Smooth muscle cell (in vitro differentiated cells): ENCODE measurements at regions not wholly inside any gene's neighbourhood (a gene's known extent, or its start where the extent isn't known, plus 50 kb on each side); places are given as distances from the start of the nearest gene placed in this dataset.

Experiments used
- DNase-seq: peaks from one replicate; lab custom pipeline; 2025; ENCODE audit not compliant: unreplicated experiment; lab: John Stamatoyannopoulos, UW
- H2AFZ ChIP-seq: fragments of 200-600 bp; sonication (generic); 2 replicates; pipeline ENCODE4 v1.6.0; 2016; ENCODE audit warnings: antibody characterized with exemption, low read depth, mild to moderate bottlenecking
- H3F3A ChIP-seq: fragments of 200-600 bp; sonication (generic); 2 replicates; pipeline ENCODE4 v1.6.0; 2017; ENCODE audit warnings: antibody characterized with exemption, low read depth
- H3K27ac ChIP-seq: fragments of 200-600 bp; sonication (generic); 2 replicates; pipeline ENCODE4 v1.5.1; 2016; ENCODE audit warnings: low read depth, mild to moderate bottlenecking
- H3K27me3 ChIP-seq: fragments of 200-600 bp; sonication (generic); 2 replicates; pipeline ENCODE4 v1.6.1; 2016; ENCODE audit warnings: low read depth, mild to moderate bottlenecking
- H3K36me3 ChIP-seq: fragments of 200-600 bp; sonication (generic); 2 replicates; pipeline ENCODE4 v1.5.1; 2016; ENCODE audit warnings: low read depth
- H3K4me1 ChIP-seq: fragments of 200-600 bp; sonication (generic); 2 replicates; pipeline ENCODE4 v1.5.1; 2016; ENCODE audit warnings: low read depth
- H3K4me2 ChIP-seq: fragments of 200-600 bp; sonication (generic); 2 replicates; pipeline ENCODE4 v1.6.0; 2016; ENCODE audit warnings: mild to moderate bottlenecking
- H3K4me3 ChIP-seq: fragments of 200-600 bp; sonication (generic); 2 replicates; pipeline ENCODE4 v1.5.1; 2016; ENCODE audit warnings: mild to moderate bottlenecking
- H3K79me2 ChIP-seq: fragments of 200-600 bp; sonication (generic); 2 replicates; pipeline ENCODE4 v1.6.0; 2016; ENCODE audit warnings: low read depth, mild to moderate bottlenecking
- H3K9ac ChIP-seq: fragments of 200-600 bp; sonication (generic); 2 replicates; pipeline ENCODE4 v1.6.0; 2016; ENCODE audit warnings: low read depth
- H3K9me3 ChIP-seq: fragments of 200-600 bp; sonication (generic); replicated peaks from 2 replicates; pipeline ENCODE4 v1.5.1; 2016; ENCODE audit warnings: low read depth
- H4K20me1 ChIP-seq: fragments of 200-600 bp; sonication (generic); 2 replicates; pipeline ENCODE4 v1.6.0; 2016; ENCODE audit warnings: low read depth
- WGBS: methylation state at CpG from one replicate; pipeline ENCODE4 v1.1.7; 2016; ENCODE audit warnings: low lambda C conversion rate; 5-methylcytosine and 5-hydroxymethylcytosine counted together
- TF ChIP-seq, protein P1 (sequence below): fragments of 200-600 bp; sonication (generic); IDR thresholded peaks from 2 replicates; pipeline ENCODE4 v1.5.1; 2017; ENCODE audit warnings: borderline replicate concordance, mild to moderate bottlenecking, antibody characterized with exemption; ENCODE audit not compliant: insufficient read depth, poor library complexity, severe bottlenecking

DNA sequence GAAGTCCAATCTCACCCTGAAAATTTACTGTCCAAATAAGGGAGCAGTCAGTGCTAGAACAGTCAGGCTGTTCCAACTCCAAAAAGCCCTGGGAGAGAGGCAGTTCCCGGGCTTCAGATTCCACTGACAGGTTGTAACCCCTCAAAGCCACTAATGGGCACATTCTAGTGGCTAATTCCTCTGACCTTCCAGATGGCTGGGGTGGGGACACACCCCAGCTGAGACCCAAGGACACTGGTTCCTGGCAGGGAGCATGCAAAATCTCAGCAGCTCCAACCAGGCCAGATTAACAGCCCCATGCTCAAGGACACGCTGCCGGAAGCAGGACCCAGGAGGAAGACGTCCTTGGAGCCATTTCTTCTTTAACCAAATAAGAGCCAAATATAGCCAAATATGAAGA lies 92.7 kb downstream of the RPL27A start:
- H3K4me2 ChIP-seq, result no peak overlapping the region

DNA sequence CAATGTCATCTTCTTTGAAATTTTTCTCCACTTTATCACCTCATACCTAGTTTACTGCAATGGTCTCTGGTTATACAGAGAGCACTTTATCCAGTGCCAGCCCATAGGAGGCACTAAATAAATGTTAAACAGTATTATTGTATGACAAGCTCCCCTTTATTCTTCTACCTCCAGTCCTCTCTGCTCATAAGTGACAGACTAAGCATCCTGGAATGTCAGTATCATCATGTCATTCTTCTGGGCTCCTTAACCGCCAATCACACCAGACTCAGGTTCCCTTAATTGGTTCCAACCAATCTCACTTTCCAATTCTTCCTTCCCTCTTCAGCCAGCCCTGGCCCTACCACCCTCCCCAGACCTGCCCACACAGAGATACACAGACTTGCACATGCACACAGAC lies 93.1 kb downstream of the RPL27A start:
- H3K9me3 ChIP-seq, result no peaks in the 10 kb centered on the region
- H3K4me3 ChIP-seq, result no peak overlapping the region
- TF ChIP-seq, protein P1, sequence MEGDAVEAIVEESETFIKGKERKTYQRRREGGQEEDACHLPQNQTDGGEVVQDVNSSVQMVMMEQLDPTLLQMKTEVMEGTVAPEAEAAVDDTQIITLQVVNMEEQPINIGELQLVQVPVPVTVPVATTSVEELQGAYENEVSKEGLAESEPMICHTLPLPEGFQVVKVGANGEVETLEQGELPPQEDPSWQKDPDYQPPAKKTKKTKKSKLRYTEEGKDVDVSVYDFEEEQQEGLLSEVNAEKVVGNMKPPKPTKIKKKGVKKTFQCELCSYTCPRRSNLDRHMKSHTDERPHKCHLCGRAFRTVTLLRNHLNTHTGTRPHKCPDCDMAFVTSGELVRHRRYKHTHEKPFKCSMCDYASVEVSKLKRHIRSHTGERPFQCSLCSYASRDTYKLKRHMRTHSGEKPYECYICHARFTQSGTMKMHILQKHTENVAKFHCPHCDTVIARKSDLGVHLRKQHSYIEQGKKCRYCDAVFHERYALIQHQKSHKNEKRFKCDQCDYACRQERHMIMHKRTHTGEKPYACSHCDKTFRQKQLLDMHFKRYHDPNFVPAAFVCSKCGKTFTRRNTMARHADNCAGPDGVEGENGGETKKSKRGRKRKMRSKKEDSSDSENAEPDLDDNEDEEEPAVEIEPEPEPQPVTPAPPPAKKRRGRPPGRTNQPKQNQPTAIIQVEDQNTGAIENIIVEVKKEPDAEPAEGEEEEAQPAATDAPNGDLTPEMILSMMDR, result no peak
- peaks cover 97% of the 10 kb centered on the region for H3K79me2 ChIP-seq
- 93% methylated on average over 1 of the region's 1 CpG for WGBS
- H3K4me2 ChIP-seq, result no peak overlapping the region
- DNase-seq, result no peak
- H4K20me1 ChIP-seq, result peaks cover 99% of the 10 kb centered on the region
- peaks cover 12% of the 10 kb centered on the region for H3K4me1 ChIP-seq
- peaks cover 5% of the 10 kb centered on the region for H3K36me3 ChIP-seq
- peak overlapping the region; percentile 49 for H3K27ac ChIP-seq
- H3K9ac ChIP-seq, result no peak overlapping the region
- no peaks in the 10 kb centered on the region for H3K27me3 ChIP-seq
- peaks cover 12% of the 10 kb centered on the region for H3F3A ChIP-seq
- H2AFZ ChIP-seq, result no peak overlapping the region

More for the DNA sequence above, 92.7 kb downstream of the RPL27A start:
- peaks cover 12% of the 10 kb centered on the region for H3K4me1 ChIP-seq
- TF ChIP-seq, protein P1, result no peak
- peaks cover 5% of the 10 kb centered on the region for H3K36me3 ChIP-seq
- no peak overlapping the region for H2AFZ ChIP-seq
- H3K27ac ChIP-seq, result peak overlapping the region; percentile 49
- no peaks in the 10 kb centered on the region for H3K9me3 ChIP-seq
- 86% methylated on average over 4 of the region's 4 CpGs for WGBS
- no peak for DNase-seq
- H3K9ac ChIP-seq, result no peak overlapping the region
- H3K79me2 ChIP-seq, result peaks cover 97% of the 10 kb centered on the region
- H3K27me3 ChIP-seq, result no peaks in the 10 kb centered on the region
- no peak overlapping the region for H3K4me3 ChIP-seq
- H4K20me1 ChIP-seq, result peaks cover 99% of the 10 kb centered on the region
- H3F3A ChIP-seq, result peaks cover 12% of the 10 kb centered on the region

DNA sequence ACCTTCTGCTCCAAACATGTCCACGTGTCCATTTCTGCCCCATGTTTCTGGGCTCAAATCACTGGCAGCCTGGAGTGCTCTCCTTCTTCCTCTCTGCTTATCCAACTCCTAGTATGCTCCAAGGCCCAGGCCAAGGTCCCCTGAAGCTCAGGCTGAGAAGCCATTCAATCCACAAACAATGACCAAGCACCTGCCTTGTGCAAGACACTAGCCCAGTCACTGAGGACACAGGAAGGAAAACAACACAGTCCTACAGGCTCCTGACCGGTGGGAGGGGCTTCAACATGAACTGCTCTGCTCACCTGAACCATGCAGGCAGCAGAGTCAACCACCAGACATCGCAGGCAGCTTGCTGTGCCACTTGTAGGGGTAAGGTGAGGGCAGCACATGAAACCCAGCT lies 93.6 kb downstream of the RPL27A start:
- H4K20me1 ChIP-seq, result peaks cover 99% of the 10 kb centered on the region
- whole genome bisulfite sequencing, result 95% methylated on average over 3 of the region's 3 CpGs
- no peak for DNase-seq
- peaks cover 12% of the 10 kb centered on the region for H3K4me1 ChIP-seq
- no peak overlapping the region for H3K4me2 ChIP-seq
- peaks cover 12% of the 10 kb centered on the region for H3F3A ChIP-seq
- no peaks in the 10 kb centered on the region for H3K9me3 ChIP-seq
- no peak overlapping the region for H3K4me3 ChIP-seq
- no peaks in the 10 kb centered on the region for H3K27me3 ChIP-seq
- peak overlapping the region; percentile 49 for H3K27ac ChIP-seq
- H3K79me2 ChIP-seq, result peaks cover 97% of the 10 kb centered on the region
- H3K9ac ChIP-seq, result no peak overlapping the region
- TF ChIP-seq, protein P1, result no peak
- no peak overlapping the region for H2AFZ ChIP-seq
- peaks cover 5% of the 10 kb centered on the region for H3K36me3 ChIP-seq
